ENCODE measurements at regions not wholly inside any gene's neighbourhood (a gene's known extent, or its start where the extent isn't known, plus 50 kb on each side); places are given as distances from the start of the nearest gene placed in this dataset.

GRCh38 chr11:131065435-131066413 lies 149.4 kb upstream of the SNX19 start:
- intact Hi-C loops (cut with micrococcal nuclease) (no loop called here), in situ Hi-C loops (cut with MboI) (no loop called here)
- H2AFZ ChIP-seq (ENCODE audit: low read depth, low read length): no peak overlapping the region
- H3K9me1 ChIP-seq (ENCODE audit: control insufficient read depth, insufficient read depth, low read length): no peaks in the 10 kb centered on the region
- 0% methylated on average over 12 of the region's 13 CpGs for WGBS (ENCODE audit: insufficient coverage, low coverage, missing lambda C conversion rate)
- BruUV-seq (replicated peaks): no TSS peak
- H4K20me1 ChIP-seq (replicated peaks; ENCODE audit: control insufficient read depth, insufficient read depth, low read length): no peaks in the 10 kb centered on the region
- ChIA-PET CTCF (ENCODE audit: low intra/inter-chr PET ratio) (interaction anchor here (1.0 kb wide), 1 partner anchor 445 kb away, joined by 4 read pairs; no protein-coding TSS in a partner anchor), POLR2A (no interaction called here)
- no peak overlapping the region for H3K4me2 ChIP-seq (ENCODE audit: insufficient read depth, low read length)
- H3K9ac ChIP-seq (ENCODE audit: insufficient read depth in 1 of 2, low read depth in 2 of 2, low read length in 2 of 2): no peak overlapping the region
- no peak for DNase-seq (ENCODE audit: extremely low read depth in 1 of 4, low spot score in 3 of 4)
- no peak overlapping the region for H3K4me3 ChIP-seq
- TF ChIP-seq ZNF41 (CRISPR knock-in tag; conservative IDR thresholded peaks at IDR 0.05): no peak
- peak; percentile 6; the same call in 1 of the 2 replicates for TF ChIP-seq REST (IDR thresholded peaks at IDR 0.05; ENCODE audit: borderline replicate concordance)
- TF ChIP-seq REST (CRISPR knock-in tag; IDR thresholded peaks at IDR 0.05; ENCODE audit: low read depth): no peak
- TF ChIP-seq ZNF586 (CRISPR knock-in tag; conservative IDR thresholded peaks at IDR 0.05): no peak
- H3K79me2 ChIP-seq (ENCODE audit: control insufficient read depth, insufficient read depth, low read length): no peaks in the 10 kb centered on the region
- no peaks in the 10 kb centered on the region for H3K27me3 ChIP-seq (ENCODE audit: control insufficient read depth in 2 of 2, insufficient read depth in 2 of 2, low read length in 2 of 2)
- no peak for ATAC-seq
- H3K4me1 ChIP-seq (replicated peaks in 1 of 2; ENCODE audit: control insufficient read depth in 2 of 2, insufficient read depth in 2 of 2, low read length in 2 of 2): no peaks in the 10 kb centered on the region
- FAIRE-seq: no peak
- no peak overlapping the region for H3K27ac ChIP-seq (ENCODE audit: extremely low read depth, low read depth, low read length)
- H3K36me3 ChIP-seq (ENCODE audit: control insufficient read depth, insufficient read depth, low read length): no peaks in the 10 kb centered on the region
- no peaks in the 10 kb centered on the region for H3K9me3 ChIP-seq (replicated peaks; ENCODE audit: control insufficient read depth, insufficient read depth, low read depth, low read length)

Data from K562 (cell line).